ENCODE measurements at regions not wholly inside any gene's neighbourhood (a gene's known extent, or its start where the extent isn't known, plus 50 kb on each side); places are given as distances from the start of the nearest gene placed in this dataset.

GRCh38 chr2:65845442-65846182 is 413.2 kb upstream of the SPRED2 start (continued):
- TF ChIP-seq RELA (CRISPR knock-in tag; IDR thresholded peaks at IDR 0.05; ENCODE audit: borderline replicate concordance) (no peak), EMX1 (CRISPR knock-in tag; IDR thresholded peaks at IDR 0.05) (no peak), HMGA2 (CRISPR knock-in tag; IDR thresholded peaks at IDR 0.05) (no peak), RORB (CRISPR knock-in tag; IDR thresholded peaks at IDR 0.05) (no peak)

GRCh38 chr2:65842104-65842503 is 409.7 kb upstream of the SPRED2 start:
- no peak for TF ChIP-seq KAT7 (CRISPR knock-in tag; IDR thresholded peaks at IDR 0.05; ENCODE audit: borderline replicate concordance)
- TF ChIP-seq, protein P1, sequence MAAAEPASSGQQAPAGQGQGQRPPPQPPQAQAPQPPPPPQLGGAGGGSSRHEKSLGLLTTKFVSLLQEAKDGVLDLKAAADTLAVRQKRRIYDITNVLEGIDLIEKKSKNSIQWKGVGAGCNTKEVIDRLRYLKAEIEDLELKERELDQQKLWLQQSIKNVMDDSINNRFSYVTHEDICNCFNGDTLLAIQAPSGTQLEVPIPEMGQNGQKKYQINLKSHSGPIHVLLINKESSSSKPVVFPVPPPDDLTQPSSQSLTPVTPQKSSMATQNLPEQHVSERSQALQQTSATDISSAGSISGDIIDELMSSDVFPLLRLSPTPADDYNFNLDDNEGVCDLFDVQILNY (CRISPR knock-in tag; IDR thresholded peaks at IDR 0.05), result no peak
- TF ChIP-seq NR2C2 (CRISPR knock-in tag; IDR thresholded peaks at IDR 0.05), result no peak
- TF ChIP-seq SP1 (CRISPR knock-in tag; conservative IDR thresholded peaks at IDR 0.05), result no peak
- TF ChIP-seq, protein P2, sequence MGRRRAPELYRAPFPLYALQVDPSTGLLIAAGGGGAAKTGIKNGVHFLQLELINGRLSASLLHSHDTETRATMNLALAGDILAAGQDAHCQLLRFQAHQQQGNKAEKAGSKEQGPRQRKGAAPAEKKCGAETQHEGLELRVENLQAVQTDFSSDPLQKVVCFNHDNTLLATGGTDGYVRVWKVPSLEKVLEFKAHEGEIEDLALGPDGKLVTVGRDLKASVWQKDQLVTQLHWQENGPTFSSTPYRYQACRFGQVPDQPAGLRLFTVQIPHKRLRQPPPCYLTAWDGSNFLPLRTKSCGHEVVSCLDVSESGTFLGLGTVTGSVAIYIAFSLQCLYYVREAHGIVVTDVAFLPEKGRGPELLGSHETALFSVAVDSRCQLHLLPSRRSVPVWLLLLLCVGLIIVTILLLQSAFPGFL (CRISPR knock-in tag; IDR thresholded peaks at IDR 0.05; ENCODE audit: borderline replicate concordance), result no peak
- ATAC-seq, result no peak
- Mint-ChIP-seq H3K4me3 (no peak overlapping the region), H3K27ac (no peak overlapping the region), H3K36me3 (peaks cover 6% of the 10 kb centered on the region; the same call in 1 of the 2 replicates), H3K4me1 (no peaks in the 10 kb centered on the region), H3K27me3 (ENCODE audit: low read depth) (no peaks in the 10 kb centered on the region), H3K9me3 (peaks cover 16% of the 10 kb centered on the region)
- ChIA-PET POLR2A (no interaction called here), CTCF (no interaction called here)
- DNase-seq (ENCODE audit: low spot score), result no peak

DNA sequence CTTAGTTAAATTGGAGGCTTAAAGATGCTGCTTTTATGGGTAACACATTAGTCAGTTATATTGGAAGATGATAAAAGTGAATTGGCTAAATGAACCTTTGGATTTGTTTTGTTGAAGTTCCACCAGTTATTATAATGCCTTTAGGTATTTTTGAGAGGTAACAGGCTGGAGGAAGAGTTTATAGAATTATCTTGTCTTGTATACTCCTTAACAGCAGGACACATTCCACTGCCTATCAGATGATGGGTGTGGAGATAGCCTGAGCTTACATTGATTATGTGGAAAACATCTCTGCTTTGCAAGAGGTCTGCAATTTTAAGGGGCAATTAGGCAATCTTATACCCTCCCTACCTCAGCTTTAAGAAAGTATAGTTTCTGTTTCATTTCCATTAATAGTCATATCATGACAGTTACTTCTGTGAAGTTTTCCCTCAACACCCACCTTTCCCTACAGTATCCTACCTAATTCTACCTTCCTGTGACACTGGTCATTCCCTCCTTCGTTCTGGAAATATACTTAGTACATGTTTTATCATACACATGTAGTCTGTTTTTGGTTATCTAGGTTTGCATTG is 403.7 kb upstream of the SPRED2 start:
- no peak for DNase-seq (ENCODE audit: low spot score)
- H3K4me1 Mint-ChIP-seq, result peaks cover 18% of the 10 kb centered on the region
- no peak for ATAC-seq
- H3K4me3 Mint-ChIP-seq, result no peak overlapping the region
- ChIA-PET POLR2A (no interaction called here), CTCF (no interaction called here)
- H3K27ac Mint-ChIP-seq, result no peak overlapping the region
- no peaks in the 10 kb centered on the region for H3K27me3 Mint-ChIP-seq (ENCODE audit: low read depth)
- H3K9me3 Mint-ChIP-seq, result no peaks in the 10 kb centered on the region
- H3K36me3 Mint-ChIP-seq, result no peaks in the 10 kb centered on the region
- no peak for TF ChIP-seq ZNF396 (CRISPR knock-in tag; IDR thresholded peaks at IDR 0.05; ENCODE audit: borderline replicate concordance)
- no peak for TF ChIP-seq ATF3 (CRISPR knock-in tag; conservative IDR thresholded peaks at IDR 0.05)
- no peak for TF ChIP-seq ARID4B (CRISPR knock-in tag; IDR thresholded peaks at IDR 0.05; ENCODE audit: borderline replicate concordance)
- TF ChIP-seq ESRRA (CRISPR knock-in tag; IDR thresholded peaks at IDR 0.05; ENCODE audit: borderline replicate concordance), result no peak
- TF ChIP-seq CDX4 (CRISPR knock-in tag; IDR thresholded peaks at IDR 0.05; ENCODE audit: borderline replicate concordance), result no peak
- no peak for TF ChIP-seq NFATC4 (CRISPR knock-in tag; IDR thresholded peaks at IDR 0.05)
- no peak for TF ChIP-seq ZBTB21 (CRISPR knock-in tag; IDR thresholded peaks at IDR 0.05; ENCODE audit: borderline replicate concordance)
- no peak for TF ChIP-seq MLX (CRISPR knock-in tag; IDR thresholded peaks at IDR 0.05)
- TF ChIP-seq MAX (CRISPR knock-in tag; IDR thresholded peaks at IDR 0.05), result no peak
- TF ChIP-seq, protein P3, sequence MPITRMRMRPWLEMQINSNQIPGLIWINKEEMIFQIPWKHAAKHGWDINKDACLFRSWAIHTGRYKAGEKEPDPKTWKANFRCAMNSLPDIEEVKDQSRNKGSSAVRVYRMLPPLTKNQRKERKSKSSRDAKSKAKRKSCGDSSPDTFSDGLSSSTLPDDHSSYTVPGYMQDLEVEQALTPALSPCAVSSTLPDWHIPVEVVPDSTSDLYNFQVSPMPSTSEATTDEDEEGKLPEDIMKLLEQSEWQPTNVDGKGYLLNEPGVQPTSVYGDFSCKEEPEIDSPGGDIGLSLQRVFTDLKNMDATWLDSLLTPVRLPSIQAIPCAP (CRISPR knock-in tag; IDR thresholded peaks at IDR 0.05), result no peak
- TF ChIP-seq JUN (CRISPR knock-in tag; IDR thresholded peaks at IDR 0.05), result no peak
- TF ChIP-seq ZNF317 (CRISPR knock-in tag; IDR thresholded peaks at IDR 0.05; ENCODE audit: borderline replicate concordance, low read depth), result no peak
- no peak for TF ChIP-seq CREB1 (CRISPR knock-in tag; IDR thresholded peaks at IDR 0.05)

Measured in WTC11 (cell line).